ENCODE measurements at regions not wholly inside any gene's neighbourhood (a gene's known extent, or its start where the extent isn't known, plus 50 kb on each side); places are given as distances from the start of the nearest gene placed in this dataset.

- H3K9me3 ChIP-seq (ENCODE audit: control insufficient read depth in 2 of 2, insufficient read depth in 1 of 2, low read depth in 1 of 2, low read length in 1 of 2), result no peaks in the 10 kb centered on the region
- H3K36me3 ChIP-seq (ENCODE audit: control insufficient read depth in 3 of 3, insufficient read depth in 2 of 3, low read depth in 1 of 3, low read length in 3 of 3), result no peaks in the 10 kb centered on the region
- FAIRE-seq, result no peak
- no peak overlapping the region for H3K4me3 ChIP-seq (ENCODE audit: low read depth in 1 of 3, low read length in 3 of 3)
- H3K27ac ChIP-seq (ENCODE audit: low read depth in 1 of 3, low read length in 2 of 3), result peak overlapping the region in 2 of 3 donors; percentile 61 to 80
- peak; percentile 58 to 88 for DNase-seq
- no peaks in the 10 kb centered on the region for H3K27me3 ChIP-seq (ENCODE audit: control insufficient read depth in 3 of 3, insufficient read depth in 3 of 3, low read length in 3 of 3)
- peaks cover 0 to 24% (median 3%) of the 10 kb centered on the region in 3 donors for H3K4me1 ChIP-seq (ENCODE audit: control insufficient read depth in 3 of 3, insufficient read depth in 2 of 3, low read depth in 1 of 3, low read length in 2 of 3)
- WGBS, 3 donors, result 12 to 45% (median 14%) methylated on average over 3 of the region's 3 CpGs
Measured at GRCh38 chr2:14363976-14364375, 268.5 kb upstream of the LRATD1 start.

- no peaks in the 10 kb centered on the region for H3K36me3 ChIP-seq (ENCODE audit: control insufficient read depth in 3 of 3, insufficient read depth in 2 of 3, low read depth in 1 of 3, low read length in 3 of 3)
- no peaks in the 10 kb centered on the region for H3K9me3 ChIP-seq (ENCODE audit: control insufficient read depth in 2 of 2, insufficient read depth in 1 of 2, low read depth in 1 of 2, low read length in 1 of 2)
- DNase-seq, result peak; percentile 23 to 36
- H3K4me1 ChIP-seq (ENCODE audit: control insufficient read depth in 3 of 3, insufficient read depth in 2 of 3, low read depth in 1 of 3, low read length in 2 of 3), result peaks cover 0 to 24% (median 3%) of the 10 kb centered on the region in 3 donors
- WGBS, 3 donors, result 37 to 73% (median 41%) methylated on average over 8 of the region's 8 CpGs
- peak overlapping the region in 2 of 3 donors; percentile 28 to 61 for H3K27ac ChIP-seq (ENCODE audit: low read depth in 1 of 3, low read length in 2 of 3)
- H3K4me3 ChIP-seq (ENCODE audit: low read depth in 1 of 3, low read length in 3 of 3), result no peak overlapping the region
- H3K27me3 ChIP-seq (ENCODE audit: control insufficient read depth in 3 of 3, insufficient read depth in 3 of 3, low read length in 3 of 3), result no peaks in the 10 kb centered on the region
- FAIRE-seq, result no peak
Measured at GRCh38 chr2:14364471-14364870, 268.0 kb upstream of the LRATD1 start.

GRCh38 chr2:14385043-14385442, 247.5 kb upstream of the LRATD1 start:
- FAIRE-seq, result no peak
- Histone ChIP-seq H3K4me1 (ENCODE audit: control insufficient read depth in 3 of 3, insufficient read depth in 2 of 3, low read depth in 1 of 3, low read length in 2 of 3) (no peaks in the 10 kb centered on the region), H3K4me3 (ENCODE audit: low read depth in 1 of 3, low read length in 3 of 3) (no peak overlapping the region), H3K9me3 (ENCODE audit: control insufficient read depth in 2 of 2, insufficient read depth in 1 of 2, low read depth in 1 of 2, low read length in 1 of 2) (no peaks in the 10 kb centered on the region), H3K36me3 (ENCODE audit: control insufficient read depth in 3 of 3, insufficient read depth in 2 of 3, low read depth in 1 of 3, low read length in 3 of 3) (no peaks in the 10 kb centered on the region), H3K27ac (ENCODE audit: low read depth in 1 of 3, low read length in 2 of 3) (no peak overlapping the region), H3K27me3 (ENCODE audit: control insufficient read depth in 3 of 3, insufficient read depth in 3 of 3, low read length in 3 of 3) (no peaks in the 10 kb centered on the region)
- no peak for DNase-seq
- 35 to 56% (median 46%) methylated on average over 4 of the region's 4 CpGs for WGBS, 3 donors

GRCh38 chr2:14387332-14387731, 245.2 kb upstream of the LRATD1 start:
- WGBS, 3 donors, result 90 to 94% (median 92%) methylated on average over 4 of the region's 4 CpGs
- no peaks in the 10 kb centered on the region for H3K36me3 ChIP-seq (ENCODE audit: control insufficient read depth in 3 of 3, insufficient read depth in 2 of 3, low read depth in 1 of 3, low read length in 3 of 3)
- H3K27me3 ChIP-seq (ENCODE audit: control insufficient read depth in 3 of 3, insufficient read depth in 3 of 3, low read length in 3 of 3), result no peaks in the 10 kb centered on the region
- no peak for FAIRE-seq
- H3K4me1 ChIP-seq (ENCODE audit: control insufficient read depth in 3 of 3, insufficient read depth in 2 of 3, low read depth in 1 of 3, low read length in 2 of 3), result no peaks in the 10 kb centered on the region
- H3K4me3 ChIP-seq (ENCODE audit: low read depth in 1 of 3, low read length in 3 of 3), result no peak overlapping the region
- no peak for DNase-seq
- H3K9me3 ChIP-seq (ENCODE audit: control insufficient read depth in 2 of 2, insufficient read depth in 1 of 2, low read depth in 1 of 2, low read length in 1 of 2), result no peaks in the 10 kb centered on the region
- no peak overlapping the region for H3K27ac ChIP-seq (ENCODE audit: low read depth in 1 of 3, low read length in 2 of 3)

GRCh38 chr2:14388724-14389123, 243.8 kb upstream of the LRATD1 start:
- Histone ChIP-seq H3K36me3 (ENCODE audit: control insufficient read depth in 3 of 3, insufficient read depth in 2 of 3, low read depth in 1 of 3, low read length in 3 of 3) (no peaks in the 10 kb centered on the region), H3K4me1 (ENCODE audit: control insufficient read depth in 3 of 3, insufficient read depth in 2 of 3, low read depth in 1 of 3, low read length in 2 of 3) (no peaks in the 10 kb centered on the region), H3K4me3 (ENCODE audit: low read depth in 1 of 3, low read length in 3 of 3) (no peak overlapping the region), H3K27ac (ENCODE audit: low read depth in 1 of 3, low read length in 2 of 3) (no peak overlapping the region), H3K27me3 (ENCODE audit: control insufficient read depth in 3 of 3, insufficient read depth in 3 of 3, low read length in 3 of 3) (no peaks in the 10 kb centered on the region), H3K9me3 (ENCODE audit: control insufficient read depth in 2 of 2, insufficient read depth in 1 of 2, low read depth in 1 of 2, low read length in 1 of 2) (no peaks in the 10 kb centered on the region)
- no peak for FAIRE-seq
- 84 to 89% (median 87%) methylated on average over 2 of the region's 2 CpGs for WGBS, 3 donors
- DNase-seq, result no peak

GRCh38 chr2:14396533-14397083, 235.9 kb upstream of the LRATD1 start:
- no peak for DNase-seq
- no peak overlapping the region for H3K4me3 ChIP-seq (ENCODE audit: low read depth in 1 of 3, low read length in 3 of 3)
- no peaks in the 10 kb centered on the region for H3K27me3 ChIP-seq (ENCODE audit: control insufficient read depth in 3 of 3, insufficient read depth in 3 of 3, low read length in 3 of 3)
- H3K36me3 ChIP-seq (ENCODE audit: control insufficient read depth in 3 of 3, insufficient read depth in 2 of 3, low read depth in 1 of 3, low read length in 3 of 3), result no peaks in the 10 kb centered on the region
- peaks cover 0 to 8% (median 0%) of the 10 kb centered on the region in 3 donors for H3K4me1 ChIP-seq (ENCODE audit: control insufficient read depth in 3 of 3, insufficient read depth in 2 of 3, low read depth in 1 of 3, low read length in 2 of 3)
- H3K27ac ChIP-seq (ENCODE audit: low read depth in 1 of 3, low read length in 2 of 3), result no peak overlapping the region
- no peaks in the 10 kb centered on the region for H3K9me3 ChIP-seq (ENCODE audit: control insufficient read depth in 2 of 2, insufficient read depth in 1 of 2, low read depth in 1 of 2, low read length in 1 of 2)
- WGBS, 3 donors, result 82 to 93% (median 85%) methylated on average over 3 of the region's 3 CpGs
- no peak for FAIRE-seq

GRCh38 chr2:14398641-14399040, 233.9 kb upstream of the LRATD1 start:
- Histone ChIP-seq H3K4me1 (ENCODE audit: control insufficient read depth in 3 of 3, insufficient read depth in 2 of 3, low read depth in 1 of 3, low read length in 2 of 3) (peaks cover 0 to 15% (median 3%) of the 10 kb centered on the region in 3 donors), H3K27ac (ENCODE audit: low read depth in 1 of 3, low read length in 2 of 3) (no peak overlapping the region), H3K36me3 (ENCODE audit: control insufficient read depth in 3 of 3, insufficient read depth in 2 of 3, low read depth in 1 of 3, low read length in 3 of 3) (no peaks in the 10 kb centered on the region), H3K27me3 (ENCODE audit: control insufficient read depth in 3 of 3, insufficient read depth in 3 of 3, low read length in 3 of 3) (no peaks in the 10 kb centered on the region), H3K9me3 (ENCODE audit: control insufficient read depth in 2 of 2, insufficient read depth in 1 of 2, low read depth in 1 of 2, low read length in 1 of 2) (no peaks in the 10 kb centered on the region), H3K4me3 (ENCODE audit: low read depth in 1 of 3, low read length in 3 of 3) (no peak overlapping the region)
- DNase-seq (no peak), FAIRE-seq (no peak)

- Histone ChIP-seq H3K27me3 (ENCODE audit: control insufficient read depth in 3 of 3, insufficient read depth in 3 of 3, low read length in 3 of 3) (no peaks in the 10 kb centered on the region), H3K27ac (ENCODE audit: low read depth in 1 of 3, low read length in 2 of 3) (peak overlapping the region in 1 of 3 donors; percentile 28), H3K4me3 (ENCODE audit: low read depth in 1 of 3, low read length in 3 of 3) (no peak overlapping the region), H3K4me1 (ENCODE audit: control insufficient read depth in 3 of 3, insufficient read depth in 2 of 3, low read depth in 1 of 3, low read length in 2 of 3) (peaks cover 0 to 15% (median 3%) of the 10 kb centered on the region in 3 donors), H3K36me3 (ENCODE audit: control insufficient read depth in 3 of 3, insufficient read depth in 2 of 3, low read depth in 1 of 3, low read length in 3 of 3) (no peaks in the 10 kb centered on the region), H3K9me3 (ENCODE audit: control insufficient read depth in 2 of 2, insufficient read depth in 1 of 2, low read depth in 1 of 2, low read length in 1 of 2) (no peaks in the 10 kb centered on the region)
- FAIRE-seq (no peak), DNase-seq (peak in 1 of 2 donors; percentile 66)
- WGBS, 3 donors, result 21 to 32% (median 24%) methylated on average over 4 of the region's 4 CpGs
Measured at GRCh38 chr2:14401873-14402272, 230.6 kb upstream of the LRATD1 start.

GRCh38 chr2:14408695-14409094, 223.8 kb upstream of the LRATD1 start:
- WGBS, 3 donors, result 81 to 95% (median 83%) methylated on average over 3 of the region's 3 CpGs
- no peak for DNase-seq
- no peak overlapping the region for H3K27ac ChIP-seq (ENCODE audit: low read depth in 1 of 3, low read length in 2 of 3)
- H3K36me3 ChIP-seq (ENCODE audit: control insufficient read depth in 3 of 3, insufficient read depth in 2 of 3, low read depth in 1 of 3, low read length in 3 of 3), result no peaks in the 10 kb centered on the region
- H3K4me1 ChIP-seq (ENCODE audit: control insufficient read depth in 3 of 3, insufficient read depth in 2 of 3, low read depth in 1 of 3, low read length in 2 of 3), result no peaks in the 10 kb centered on the region
- H3K9me3 ChIP-seq (ENCODE audit: control insufficient read depth in 2 of 2, insufficient read depth in 1 of 2, low read depth in 1 of 2, low read length in 1 of 2), result no peaks in the 10 kb centered on the region
- H3K4me3 ChIP-seq (ENCODE audit: low read depth in 1 of 3, low read length in 3 of 3), result no peak overlapping the region
- no peaks in the 10 kb centered on the region for H3K27me3 ChIP-seq (ENCODE audit: control insufficient read depth in 3 of 3, insufficient read depth in 3 of 3, low read length in 3 of 3)
- no peak for FAIRE-seq
